ENCODE measurements at regions not wholly inside any gene's neighbourhood (a gene's known extent, or its start where the extent isn't known, plus 50 kb on each side); places are given as distances from the start of the nearest gene placed in this dataset.

DNA sequence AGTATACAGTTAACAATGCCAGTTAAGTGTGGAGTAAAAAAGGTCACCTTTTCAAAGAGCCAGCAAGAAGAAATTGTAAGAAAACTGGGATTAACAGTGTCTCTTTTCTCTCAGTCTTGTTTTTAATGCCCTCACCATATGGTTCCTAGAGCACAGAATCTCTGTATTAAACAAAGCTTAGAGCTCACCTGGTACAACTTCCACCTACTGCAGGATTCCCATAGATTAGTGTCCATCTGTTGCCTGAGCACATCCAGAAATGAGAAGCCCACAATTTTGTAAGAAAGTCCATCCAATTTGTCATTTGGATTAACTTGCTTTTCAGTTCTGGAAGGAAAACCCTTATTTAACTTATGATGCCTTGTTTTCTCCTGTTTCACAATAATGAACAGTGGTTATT lies 1037.1 kb downstream of the STPG2 start:
- H3K4me3 ChIP-seq (ENCODE audit: control insufficient read depth, low read depth, low read length) = no peak overlapping the region
- no peak for DNase-seq (ENCODE audit: low read depth)
- TF ChIP-seq, protein P1, sequence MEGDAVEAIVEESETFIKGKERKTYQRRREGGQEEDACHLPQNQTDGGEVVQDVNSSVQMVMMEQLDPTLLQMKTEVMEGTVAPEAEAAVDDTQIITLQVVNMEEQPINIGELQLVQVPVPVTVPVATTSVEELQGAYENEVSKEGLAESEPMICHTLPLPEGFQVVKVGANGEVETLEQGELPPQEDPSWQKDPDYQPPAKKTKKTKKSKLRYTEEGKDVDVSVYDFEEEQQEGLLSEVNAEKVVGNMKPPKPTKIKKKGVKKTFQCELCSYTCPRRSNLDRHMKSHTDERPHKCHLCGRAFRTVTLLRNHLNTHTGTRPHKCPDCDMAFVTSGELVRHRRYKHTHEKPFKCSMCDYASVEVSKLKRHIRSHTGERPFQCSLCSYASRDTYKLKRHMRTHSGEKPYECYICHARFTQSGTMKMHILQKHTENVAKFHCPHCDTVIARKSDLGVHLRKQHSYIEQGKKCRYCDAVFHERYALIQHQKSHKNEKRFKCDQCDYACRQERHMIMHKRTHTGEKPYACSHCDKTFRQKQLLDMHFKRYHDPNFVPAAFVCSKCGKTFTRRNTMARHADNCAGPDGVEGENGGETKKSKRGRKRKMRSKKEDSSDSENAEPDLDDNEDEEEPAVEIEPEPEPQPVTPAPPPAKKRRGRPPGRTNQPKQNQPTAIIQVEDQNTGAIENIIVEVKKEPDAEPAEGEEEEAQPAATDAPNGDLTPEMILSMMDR (conservative IDR thresholded peaks at IDR 0.05; ENCODE audit: control insufficient read depth, insufficient read depth, low read depth, low read length) = no peak

DNA sequence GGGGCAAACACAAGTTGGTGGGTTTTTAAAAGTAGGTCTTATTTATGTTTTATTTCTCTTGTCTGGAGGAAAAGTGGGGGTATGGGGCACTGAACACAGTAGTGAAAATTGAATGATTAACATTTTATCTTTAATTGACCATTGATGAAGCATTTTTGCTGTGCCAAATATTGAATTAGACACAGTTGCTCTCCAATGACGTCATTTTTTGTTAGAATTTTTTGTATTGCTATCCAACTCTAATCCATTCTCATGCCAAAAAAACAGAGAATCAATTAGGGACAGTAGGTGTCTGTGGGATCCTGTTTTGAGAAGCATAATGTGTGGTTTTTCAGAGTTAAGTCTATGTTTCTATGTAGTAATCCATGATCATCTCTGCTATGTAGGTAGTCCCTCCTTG lies 1032.8 kb downstream of the STPG2 start:
- DNase-seq (ENCODE audit: low read depth) = no peak
- H3K4me3 ChIP-seq (ENCODE audit: control insufficient read depth, low read depth, low read length) = no peak overlapping the region
- TF ChIP-seq, protein P1 (conservative IDR thresholded peaks at IDR 0.05; ENCODE audit: control insufficient read depth, insufficient read depth, low read depth, low read length) = no peak

DNA sequence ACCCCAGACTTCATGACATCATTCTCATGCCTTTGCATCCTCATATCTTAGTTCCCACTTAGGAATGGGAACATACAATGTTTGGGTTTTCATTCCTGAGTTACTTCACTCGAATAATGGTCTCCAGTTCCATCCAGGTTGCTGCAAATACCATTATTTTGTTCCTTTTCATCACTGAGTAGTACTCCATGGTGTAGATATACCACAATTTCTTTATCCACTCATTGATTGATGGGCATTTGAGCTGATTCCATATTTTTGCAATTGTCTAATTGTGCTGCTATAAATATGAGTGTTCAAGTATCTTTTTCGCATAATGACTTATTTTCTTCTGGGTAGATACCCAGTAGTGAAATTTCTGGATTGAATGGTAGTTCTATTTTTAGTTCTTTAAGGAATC lies 1026.8 kb downstream of the STPG2 start:
- DNase-seq (ENCODE audit: low read depth) = no peak
- TF ChIP-seq, protein P1 (conservative IDR thresholded peaks at IDR 0.05; ENCODE audit: control insufficient read depth, insufficient read depth, low read depth, low read length) = no peak
- no peak overlapping the region for H3K4me3 ChIP-seq (ENCODE audit: control insufficient read depth, low read depth, low read length)

DNA sequence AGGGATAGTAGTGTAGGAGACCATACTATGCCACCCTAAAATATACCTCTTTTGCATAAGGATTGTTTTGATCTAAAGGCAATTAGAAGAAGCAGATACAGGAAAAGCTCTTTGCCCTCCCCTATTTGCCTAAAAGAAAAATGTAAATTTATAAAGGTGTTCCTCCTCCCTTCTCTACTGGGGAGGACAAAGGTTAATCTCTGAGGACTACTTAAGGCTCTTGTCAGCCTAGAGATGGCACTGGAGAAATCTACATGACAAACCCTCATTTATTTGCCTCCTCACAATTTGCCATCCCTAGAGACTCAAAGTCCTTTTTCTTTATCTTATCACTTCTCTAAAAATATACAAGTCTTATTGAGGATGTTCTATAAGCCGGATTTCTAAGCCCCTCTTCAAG lies 1021.8 kb downstream of the STPG2 start:
- DNase-seq (ENCODE audit: low read depth) = no peak
- H3K4me3 ChIP-seq (ENCODE audit: control insufficient read depth, low read depth, low read length) = no peak overlapping the region
- TF ChIP-seq, protein P1 (conservative IDR thresholded peaks at IDR 0.05; ENCODE audit: control insufficient read depth, insufficient read depth, low read depth, low read length) = no peak

DNA sequence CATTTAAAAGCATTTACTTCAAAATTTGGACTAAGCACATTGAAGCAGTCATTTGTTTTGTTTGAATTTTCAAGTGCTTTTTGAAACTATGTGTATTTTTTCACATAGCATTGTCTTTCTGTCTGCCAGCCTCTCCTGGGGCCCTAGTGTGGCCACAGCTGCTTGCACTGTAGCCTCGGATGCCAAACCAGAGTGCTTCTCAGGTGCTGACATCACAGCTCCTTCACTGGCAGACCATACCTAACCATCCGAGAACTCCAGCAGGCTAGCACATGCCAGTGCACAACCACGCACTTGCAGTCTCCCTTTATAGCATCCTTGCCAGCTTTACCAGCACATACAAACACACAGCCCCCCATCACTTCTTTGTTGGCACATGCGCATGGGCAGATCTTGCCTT lies 1019.7 kb downstream of the STPG2 start:
- H3K4me3 ChIP-seq (ENCODE audit: control insufficient read depth, low read depth, low read length) = no peak overlapping the region
- DNase-seq (ENCODE audit: low read depth) = no peak
- TF ChIP-seq, protein P1 (conservative IDR thresholded peaks at IDR 0.05; ENCODE audit: control insufficient read depth, insufficient read depth, low read depth, low read length) = no peak

DNA sequence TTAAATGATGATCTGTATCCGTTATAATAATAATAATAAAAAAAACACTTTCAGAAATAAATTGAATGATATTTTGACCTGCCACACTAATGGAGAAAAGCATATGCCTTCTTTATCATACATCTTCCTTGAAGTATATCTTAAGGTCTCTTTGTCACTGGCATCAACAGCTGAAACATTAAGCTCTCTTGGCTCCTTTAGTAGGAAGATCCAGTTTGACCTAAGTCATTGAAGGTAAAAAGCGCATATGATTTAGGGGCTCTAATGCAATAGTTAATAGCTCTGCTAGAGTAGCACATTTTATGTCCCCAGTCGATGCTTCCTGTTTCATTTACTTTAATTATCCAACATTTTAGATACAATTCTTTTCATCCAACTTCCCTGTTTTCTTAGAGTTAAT lies 1010.8 kb downstream of the STPG2 start:
- no peak for DNase-seq (ENCODE audit: low read depth)

More for the DNA sequence above, 1010.8 kb downstream of the STPG2 start:
- TF ChIP-seq, protein P1 (conservative IDR thresholded peaks at IDR 0.05; ENCODE audit: control insufficient read depth, insufficient read depth, low read depth, low read length) = no peak
- no peak overlapping the region for H3K4me3 ChIP-seq (ENCODE audit: control insufficient read depth, low read depth, low read length)

Measured in fibroblast of mammary gland (primary cell).